ENCODE measurements at regions not wholly inside any gene's neighbourhood (a gene's known extent, or its start where the extent isn't known, plus 50 kb on each side); places are given as distances from the start of the nearest gene placed in this dataset.

GRCh38 chr16:86180244-86180643 lies 281.3 kb downstream of the IRF8 start:
- H3K4me3 ChIP-seq (ENCODE audit: low read depth, low read length), result no peak overlapping the region
- no peak for DNase-seq (ENCODE audit: low read depth)
- TF ChIP-seq MYC (IDR thresholded peaks at IDR 0.05; ENCODE audit: low read depth, low read length) (no peak), CTCF (IDR thresholded peaks at IDR 0.05; ENCODE audit: low read depth, low read length) (no peak), MAX (IDR thresholded peaks at IDR 0.05; ENCODE audit: low read depth, low read length) (no peak), POLR2A (IDR thresholded peaks at IDR 0.05; ENCODE audit: extremely low read depth, insufficient read length) (no peak)

GRCh38 chr16:86180780-86181179 lies 281.8 kb downstream of the IRF8 start:
- no peak for DNase-seq (ENCODE audit: low read depth)
- TF ChIP-seq POLR2A (IDR thresholded peaks at IDR 0.05; ENCODE audit: extremely low read depth, insufficient read length) (no peak), MYC (IDR thresholded peaks at IDR 0.05; ENCODE audit: low read depth, low read length) (no peak), CTCF (IDR thresholded peaks at IDR 0.05; ENCODE audit: low read depth, low read length) (no peak), MAX (IDR thresholded peaks at IDR 0.05; ENCODE audit: low read depth, low read length) (no peak)
- H3K4me3 ChIP-seq (ENCODE audit: low read depth, low read length), result no peak overlapping the region

GRCh38 chr16:86181526-86181925 lies 282.6 kb downstream of the IRF8 start:
- peak; percentile 12 for DNase-seq (ENCODE audit: low read depth)
- no peak overlapping the region for H3K4me3 ChIP-seq (ENCODE audit: low read depth, low read length)
- TF ChIP-seq MAX (IDR thresholded peaks at IDR 0.05; ENCODE audit: low read depth, low read length) (0 out of 2 replicates have a peak, but pooled peaks have one; percentile 14), CTCF (IDR thresholded peaks at IDR 0.05; ENCODE audit: low read depth, low read length) (no peak), MYC (IDR thresholded peaks at IDR 0.05; ENCODE audit: low read depth, low read length) (no peak), POLR2A (IDR thresholded peaks at IDR 0.05; ENCODE audit: extremely low read depth, insufficient read length) (no peak)

- no peak for DNase-seq (ENCODE audit: low read depth)
- TF ChIP-seq MAX (IDR thresholded peaks at IDR 0.05; ENCODE audit: low read depth, low read length) (no peak), MYC (IDR thresholded peaks at IDR 0.05; ENCODE audit: low read depth, low read length) (no peak), POLR2A (IDR thresholded peaks at IDR 0.05; ENCODE audit: extremely low read depth, insufficient read length) (no peak), CTCF (IDR thresholded peaks at IDR 0.05; ENCODE audit: low read depth, low read length) (no peak)
Observed at GRCh38 chr16:86184185-86184584, 285.2 kb downstream of the IRF8 start.

GRCh38 chr16:86185089-86185488 lies 286.1 kb downstream of the IRF8 start:
- no peak overlapping the region for H3K4me3 ChIP-seq (ENCODE audit: low read depth, low read length)
- TF ChIP-seq CTCF (IDR thresholded peaks at IDR 0.05; ENCODE audit: low read depth, low read length), result no peak
- TF ChIP-seq MYC (IDR thresholded peaks at IDR 0.05; ENCODE audit: low read depth, low read length), result no peak
- TF ChIP-seq MAX (IDR thresholded peaks at IDR 0.05; ENCODE audit: low read depth, low read length), result no peak
- no peak for TF ChIP-seq POLR2A (IDR thresholded peaks at IDR 0.05; ENCODE audit: extremely low read depth, insufficient read length)
- DNase-seq (ENCODE audit: low read depth), result no peak

More at GRCh38 chr16:86184185-86184584, 285.2 kb downstream of the IRF8 start:
- H3K4me3 ChIP-seq (ENCODE audit: low read depth, low read length), result no peak overlapping the region

GRCh38 chr16:86186313-86186712 lies 287.4 kb downstream of the IRF8 start:
- DNase-seq (ENCODE audit: low read depth), result no peak
- TF ChIP-seq MYC (IDR thresholded peaks at IDR 0.05; ENCODE audit: low read depth, low read length), result no peak
- TF ChIP-seq POLR2A (IDR thresholded peaks at IDR 0.05; ENCODE audit: extremely low read depth, insufficient read length), result no peak
- TF ChIP-seq MAX (IDR thresholded peaks at IDR 0.05; ENCODE audit: low read depth, low read length), result no peak
- no peak for TF ChIP-seq CTCF (IDR thresholded peaks at IDR 0.05; ENCODE audit: low read depth, low read length)
- H3K4me3 ChIP-seq (ENCODE audit: low read depth, low read length), result no peak overlapping the region
